ENCODE measurements at regions not wholly inside any gene's neighbourhood (a gene's known extent, or its start where the extent isn't known, plus 50 kb on each side); places are given as distances from the start of the nearest gene placed in this dataset.

GRCh38 chr6:91868539-91869202 lies 1281.8 kb upstream of the MAP3K7 start:
- intact Hi-C loops (cut with micrococcal nuclease; ENCODE audit: unreplicated experiment) (no loop called here), in situ Hi-C loops (cut with MboI) (no loop called here)
- no TSS peak for BruUV-seq (replicated peaks)
- FAIRE-seq, result no peak
- Histone ChIP-seq H3K4me3 (no peak overlapping the region), H3K4me2 (ENCODE audit: control insufficient read depth, insufficient read depth) (no peak overlapping the region), H4K20me1 (ENCODE audit: control insufficient read depth, insufficient read depth) (no peaks in the 10 kb centered on the region), H3K4me1 (ENCODE audit: control insufficient read depth, insufficient read depth, low read length) (no peaks in the 10 kb centered on the region), H3K9ac (ENCODE audit: control insufficient read depth, insufficient read depth, low read length) (no peak overlapping the region), H2AFZ (ENCODE audit: control insufficient read depth, low read depth, low read length) (no peak overlapping the region), H3K27me3 (replicated peaks in 1 of 2; ENCODE audit: control insufficient read depth in 2 of 2, insufficient read depth in 2 of 2, low read length in 1 of 2) (no peaks in the 10 kb centered on the region), H3K79me2 (ENCODE audit: control insufficient read depth, insufficient read depth, low read length) (no peaks in the 10 kb centered on the region), H3K36me3 (ENCODE audit: control insufficient read depth in 2 of 2, insufficient read depth in 2 of 2, low read length in 1 of 2) (no peaks in the 10 kb centered on the region), H3K27ac (ENCODE audit: control insufficient read depth, insufficient read depth) (no peak overlapping the region), H3K9me3 (replicated peaks; ENCODE audit: control insufficient read depth, insufficient read depth, low read length) (no peaks in the 10 kb centered on the region)
- ATAC-seq, result no peak
- TF ChIP-seq REST (IDR thresholded peaks at IDR 0.05; ENCODE audit: low read depth, low read length) (no peak), ETV6 (conservative IDR thresholded peaks at IDR 0.05 in 1 of 2, IDR thresholded peaks at IDR 0.05 in 1 of 2; ENCODE audit: borderline replicate concordance in 1 of 2, low read depth in 1 of 2) (no peak), HDGF (IDR thresholded peaks at IDR 0.05) (no peak), DPF2 (IDR thresholded peaks at IDR 0.05) (no peak), HCFC1 (IDR thresholded peaks at IDR 0.05; ENCODE audit: low read length) (no peak), IKZF1 (conservative IDR thresholded peaks at IDR 0.05) (no peak), NR2C2 (IDR thresholded peaks at IDR 0.05; ENCODE audit: borderline replicate concordance, control insufficient read depth, insufficient read length, low read depth) (no peak)
- DNase-seq (ENCODE audit: low read depth, low spot score), result no peak
- 36% methylated on average over 8 of the region's 8 CpGs for WGBS (ENCODE audit: insufficient coverage, insufficient replicate concordance, low lambda C conversion rate, missing lambda C conversion rate)
- ChIA-PET RAD21 (ENCODE audit: unreplicated experiment) (no interaction called here), POLR2A (no interaction called here), CTCF (interaction anchor here (0.6 kb wide), 1 partner anchor 64 kb away, joined by 3 read pairs; no protein-coding TSS in a partner anchor), SMC1A (ENCODE audit: uncharacterized antibody, unreplicated experiment) (no interaction called here)

All from GM12878 (cell line).